ENCODE measurements at regions not wholly inside any gene's neighbourhood (a gene's known extent, or its start where the extent isn't known, plus 50 kb on each side); places are given as distances from the start of the nearest gene placed in this dataset.

DNA sequence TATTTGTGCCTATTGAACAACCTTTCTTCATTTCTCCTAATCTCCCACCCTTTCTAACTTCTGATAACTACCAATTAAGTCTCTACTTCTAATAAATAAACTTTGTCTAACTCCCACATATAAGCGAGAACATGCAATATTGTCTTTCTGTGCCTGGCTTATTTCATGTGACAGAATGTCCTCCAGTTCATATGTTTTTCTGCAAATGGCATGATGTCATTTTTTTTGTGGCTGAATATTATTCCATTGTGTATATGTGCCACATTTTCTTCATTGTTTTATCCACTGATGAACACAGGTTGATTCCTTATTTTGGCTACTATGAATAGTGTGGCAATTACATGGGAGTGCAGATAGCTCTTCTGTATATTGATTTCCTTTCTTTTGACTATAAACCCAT, 1041.5 kb upstream of the MANEA start:
- no peaks in the 10 kb centered on the region for H3K36me3 ChIP-seq (ENCODE audit: insufficient read depth, low read length)
- H3K4me1 ChIP-seq (ENCODE audit: control insufficient read depth, insufficient read depth, low read length): no peaks in the 10 kb centered on the region
- H3K4me3 ChIP-seq (ENCODE audit: low read length): no peak overlapping the region
- H3K9ac ChIP-seq (ENCODE audit: low read depth, low read length): no peak overlapping the region
- H3K27me3 ChIP-seq (ENCODE audit: control insufficient read depth, insufficient read depth, low read length): no peaks in the 10 kb centered on the region
- H3K9me3 ChIP-seq (replicated peaks; ENCODE audit: low read length): peaks cover 8% of the 10 kb centered on the region
- no peak overlapping the region for H3K4me2 ChIP-seq (ENCODE audit: low read length)

DNA sequence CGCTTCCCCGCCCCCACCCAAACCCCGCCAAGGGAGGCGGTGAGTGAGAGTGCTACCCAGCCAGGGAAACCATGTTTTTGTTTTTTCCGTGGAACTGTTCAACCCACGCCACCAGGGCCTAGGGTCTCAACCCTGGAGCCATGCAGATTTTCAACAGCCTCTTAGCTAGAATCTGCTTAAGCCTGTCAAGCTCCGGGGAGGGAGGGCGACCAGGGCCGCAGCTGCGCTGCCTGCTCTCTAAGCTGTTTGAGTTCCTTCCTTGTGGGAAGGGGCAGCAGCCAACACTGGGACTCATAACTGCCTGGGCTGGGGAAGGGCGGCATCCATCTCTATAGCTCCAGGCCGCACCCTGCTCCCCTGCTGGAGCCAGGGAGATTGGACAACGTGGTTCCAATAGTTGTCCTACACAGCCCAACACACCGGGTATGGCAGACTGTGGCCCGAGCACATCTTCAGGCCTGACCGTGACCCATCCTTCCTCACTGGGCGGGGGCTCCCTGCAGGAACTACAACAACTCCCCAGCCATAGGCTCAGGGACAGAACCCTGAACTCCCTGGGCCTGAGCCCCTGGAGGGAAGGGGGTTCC, 1065.7 kb upstream of the MANEA start:
- H3K4me1 ChIP-seq (ENCODE audit: control insufficient read depth, insufficient read depth, low read length): no peaks in the 10 kb centered on the region
- H3K4me3 ChIP-seq (ENCODE audit: low read length): no peak overlapping the region
- no peak overlapping the region for H3K9ac ChIP-seq (ENCODE audit: low read depth, low read length)
- H3K4me2 ChIP-seq (ENCODE audit: low read length): no peak overlapping the region
- no peaks in the 10 kb centered on the region for H3K9me3 ChIP-seq (replicated peaks; ENCODE audit: low read length)
- H3K36me3 ChIP-seq (ENCODE audit: insufficient read depth, low read length): no peaks in the 10 kb centered on the region
- no peaks in the 10 kb centered on the region for H3K27me3 ChIP-seq (ENCODE audit: control insufficient read depth, insufficient read depth, low read length)

DNA sequence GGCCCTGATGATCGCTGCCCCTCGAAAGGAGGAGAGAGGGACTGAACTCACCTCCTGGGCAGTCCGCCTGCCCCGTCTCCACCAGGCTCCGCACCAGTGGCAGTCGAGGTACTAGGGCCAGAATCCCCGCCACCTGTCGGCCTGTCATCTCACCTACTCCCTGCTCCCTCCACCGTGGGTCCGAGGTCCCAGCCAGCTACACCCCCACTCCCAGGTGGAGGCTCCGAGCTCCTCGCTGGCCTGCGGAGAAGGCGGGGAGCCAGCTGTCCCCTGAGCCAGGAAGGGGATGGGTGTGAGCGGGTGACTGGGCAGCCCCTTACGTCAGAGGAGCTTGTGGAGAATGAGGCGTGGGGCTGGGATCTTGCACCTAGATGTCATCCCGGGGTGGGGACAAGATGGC, 1066.5 kb upstream of the MANEA start:
- Histone ChIP-seq H3K27me3 (ENCODE audit: control insufficient read depth, insufficient read depth, low read length) (no peaks in the 10 kb centered on the region), H3K36me3 (ENCODE audit: insufficient read depth, low read length) (no peaks in the 10 kb centered on the region), H3K9me3 (replicated peaks; ENCODE audit: low read length) (no peaks in the 10 kb centered on the region), H3K4me3 (ENCODE audit: low read length) (no peak overlapping the region), H3K4me1 (ENCODE audit: control insufficient read depth, insufficient read depth, low read length) (no peaks in the 10 kb centered on the region), H3K9ac (ENCODE audit: low read depth, low read length) (no peak overlapping the region), H3K4me2 (ENCODE audit: low read length) (no peak overlapping the region)

DNA sequence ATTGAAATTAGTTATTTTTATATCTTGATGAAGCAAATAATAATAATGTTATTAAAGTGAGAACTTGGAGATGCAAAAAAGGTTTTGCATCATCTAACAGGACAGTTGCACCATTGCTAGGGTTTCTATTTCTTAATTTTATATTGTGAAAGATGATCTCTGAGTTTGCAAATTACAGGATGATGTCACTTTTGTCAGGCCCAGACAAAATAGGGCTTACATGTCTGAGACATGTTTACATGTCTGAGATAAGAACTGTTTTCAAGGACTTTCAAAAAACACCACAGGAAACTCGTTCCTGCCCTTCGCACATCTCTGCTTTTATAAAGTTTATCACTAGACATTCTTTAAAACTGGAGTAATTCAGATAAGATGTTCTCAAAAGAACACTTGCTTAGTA, 1075.8 kb upstream of the MANEA start:
- Histone ChIP-seq H3K4me1 (ENCODE audit: control insufficient read depth, insufficient read depth, low read length) (no peaks in the 10 kb centered on the region), H3K4me3 (ENCODE audit: low read length) (no peak overlapping the region), H3K9ac (ENCODE audit: low read depth, low read length) (no peak overlapping the region), H3K36me3 (ENCODE audit: insufficient read depth, low read length) (no peaks in the 10 kb centered on the region), H3K27me3 (ENCODE audit: control insufficient read depth, insufficient read depth, low read length) (no peaks in the 10 kb centered on the region), H3K4me2 (ENCODE audit: low read length) (no peak overlapping the region), H3K9me3 (replicated peaks; ENCODE audit: low read length) (no peaks in the 10 kb centered on the region)

DNA sequence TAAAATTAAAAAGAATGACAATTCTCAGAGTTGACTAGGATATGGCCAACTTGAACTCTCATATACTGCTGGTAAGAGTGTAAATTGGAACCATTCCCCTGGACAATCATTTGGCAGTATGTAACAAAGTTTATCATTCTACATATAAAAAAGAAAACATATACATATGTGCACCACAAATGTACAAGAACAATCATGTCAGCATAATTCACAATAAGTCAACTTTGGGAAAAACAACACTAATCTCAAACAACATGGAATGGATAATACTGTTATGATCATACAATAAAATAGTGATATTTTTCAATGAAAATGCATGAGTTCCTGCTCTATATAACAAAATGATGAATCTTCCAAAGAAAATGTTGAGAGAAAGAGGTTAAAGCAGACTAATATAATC, 1078.7 kb upstream of the EPHA7 start:
- Histone ChIP-seq H3K9me3 (replicated peaks; ENCODE audit: low read length) (no peaks in the 10 kb centered on the region), H3K4me3 (ENCODE audit: low read length) (no peak overlapping the region), H3K27me3 (ENCODE audit: control insufficient read depth, insufficient read depth, low read length) (no peaks in the 10 kb centered on the region), H3K9ac (ENCODE audit: low read depth, low read length) (no peak overlapping the region), H3K36me3 (ENCODE audit: insufficient read depth, low read length) (no peaks in the 10 kb centered on the region), H3K4me2 (ENCODE audit: low read length) (no peak overlapping the region), H3K4me1 (ENCODE audit: control insufficient read depth, insufficient read depth, low read length) (no peaks in the 10 kb centered on the region)

DNA sequence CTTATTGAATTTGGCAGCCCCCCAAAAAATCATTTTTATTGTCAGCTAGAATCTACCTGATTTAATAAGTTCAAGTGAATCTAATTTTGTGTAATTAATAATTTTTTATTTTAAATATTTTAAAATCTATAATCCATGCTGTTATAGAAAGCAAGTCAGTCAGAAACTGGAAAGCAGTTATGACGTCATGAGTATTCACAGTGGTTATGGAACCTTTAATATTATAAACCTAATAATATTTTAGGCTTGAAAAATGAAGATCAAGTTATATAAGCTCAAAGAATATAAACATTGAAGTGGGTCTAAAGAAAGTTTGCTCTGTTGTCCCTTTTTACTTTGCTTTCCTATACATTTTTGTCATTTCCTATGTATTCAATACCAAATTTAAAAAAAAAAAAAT, 1075.1 kb upstream of the EPHA7 start:
- Histone ChIP-seq H3K36me3 (ENCODE audit: insufficient read depth, low read length) (no peaks in the 10 kb centered on the region), H3K4me3 (ENCODE audit: low read length) (no peak overlapping the region), H3K4me2 (ENCODE audit: low read length) (no peak overlapping the region), H3K4me1 (ENCODE audit: control insufficient read depth, insufficient read depth, low read length) (no peaks in the 10 kb centered on the region), H3K9me3 (replicated peaks; ENCODE audit: low read length) (no peaks in the 10 kb centered on the region), H3K27me3 (ENCODE audit: control insufficient read depth, insufficient read depth, low read length) (no peaks in the 10 kb centered on the region), H3K9ac (ENCODE audit: low read depth, low read length) (no peak overlapping the region)

DNA sequence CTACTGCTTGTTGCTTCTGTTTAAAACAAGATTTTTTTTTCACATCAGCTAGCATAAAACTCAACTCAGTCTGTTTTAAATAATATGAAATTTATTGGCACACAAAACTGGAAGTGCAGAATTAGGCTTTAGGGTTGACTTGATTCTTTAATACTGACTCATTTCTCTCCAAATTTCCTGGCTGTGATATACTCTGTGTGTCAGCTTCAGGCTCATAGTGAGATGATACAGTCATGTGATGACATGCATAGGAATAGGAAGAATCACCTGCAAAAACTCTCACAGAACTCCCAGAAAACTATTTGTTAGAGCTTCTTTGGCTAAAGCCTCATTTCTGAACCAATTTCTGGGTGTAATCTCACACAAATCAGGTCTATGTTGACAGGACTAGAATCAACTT, 1068.0 kb upstream of the EPHA7 start:
- Histone ChIP-seq H3K9ac (ENCODE audit: low read depth, low read length) (no peak overlapping the region), H3K9me3 (replicated peaks; ENCODE audit: low read length) (no peaks in the 10 kb centered on the region), H3K27me3 (ENCODE audit: control insufficient read depth, insufficient read depth, low read length) (no peaks in the 10 kb centered on the region), H3K36me3 (ENCODE audit: insufficient read depth, low read length) (no peaks in the 10 kb centered on the region), H3K4me2 (ENCODE audit: low read length) (no peak overlapping the region), H3K4me1 (ENCODE audit: control insufficient read depth, insufficient read depth, low read length) (no peaks in the 10 kb centered on the region), H3K4me3 (ENCODE audit: low read length) (no peak overlapping the region)

DNA sequence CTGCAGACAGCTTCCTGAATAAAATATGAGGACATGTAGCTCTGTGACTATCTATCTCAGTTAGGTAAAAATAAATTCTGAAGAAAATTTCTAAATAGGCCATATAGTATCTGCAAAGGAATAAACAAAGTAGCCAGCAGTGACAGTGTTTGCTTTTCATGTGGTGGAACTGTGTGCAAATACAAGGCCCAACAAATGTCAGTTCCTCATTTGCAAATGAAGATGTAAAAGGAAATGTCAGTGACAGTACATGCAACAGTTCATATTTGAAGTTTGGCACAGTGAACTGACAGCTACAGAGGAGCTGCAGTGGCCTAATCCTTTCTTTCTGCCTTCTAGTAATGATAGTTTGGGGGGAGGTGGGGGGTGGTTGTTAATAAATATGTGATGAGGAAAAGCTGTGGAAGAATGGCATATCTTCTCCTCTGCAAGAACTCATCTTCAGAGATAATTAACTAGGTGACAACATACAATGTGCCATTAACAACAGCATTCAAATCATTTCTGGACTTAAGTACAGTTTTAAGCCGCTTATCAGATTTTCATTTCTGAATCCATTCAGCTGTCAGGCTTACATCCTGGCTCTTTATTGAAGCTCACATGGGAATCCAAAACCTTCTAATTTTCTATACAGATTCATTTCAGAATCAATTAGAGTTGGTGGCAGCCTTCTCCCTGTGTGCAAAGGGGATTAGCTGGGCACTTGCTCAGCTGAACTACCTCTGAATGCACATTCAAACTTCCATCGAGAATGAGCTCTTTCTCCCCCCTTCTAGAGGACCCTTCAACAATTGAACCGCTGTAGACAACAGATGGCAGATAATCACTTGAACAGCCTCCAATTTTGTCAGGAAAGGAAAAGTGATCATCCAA, 1059.0 kb upstream of the EPHA7 start:
- no peaks in the 10 kb centered on the region for H3K9me3 ChIP-seq (replicated peaks; ENCODE audit: low read length)
- H3K9ac ChIP-seq (ENCODE audit: low read depth, low read length): no peak overlapping the region
- H3K27me3 ChIP-seq (ENCODE audit: control insufficient read depth, insufficient read depth, low read length): no peaks in the 10 kb centered on the region
- no peak overlapping the region for H3K4me2 ChIP-seq (ENCODE audit: low read length)
- H3K4me1 ChIP-seq (ENCODE audit: control insufficient read depth, insufficient read depth, low read length): no peaks in the 10 kb centered on the region
- H3K36me3 ChIP-seq (ENCODE audit: insufficient read depth, low read length): no peaks in the 10 kb centered on the region
- H3K4me3 ChIP-seq (ENCODE audit: low read length): no peak overlapping the region

DNA sequence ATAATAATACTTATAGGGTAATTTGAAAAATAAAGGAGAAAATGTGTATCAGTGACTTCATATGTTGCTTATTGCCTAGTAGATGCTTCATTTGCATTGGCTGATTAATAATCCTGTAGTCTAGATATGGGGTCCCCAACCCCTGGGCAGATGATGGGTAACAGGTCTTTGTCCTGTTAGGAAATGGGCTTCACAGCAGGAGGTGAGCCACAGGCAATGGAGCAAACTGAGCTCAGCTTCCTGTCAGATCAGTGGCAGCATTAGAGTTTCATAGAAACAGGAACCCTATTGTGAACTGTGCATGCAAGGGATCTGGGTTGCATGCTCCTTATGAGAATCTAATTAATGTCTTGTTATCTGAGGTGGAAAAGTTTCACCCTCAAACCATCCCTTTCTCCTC, 1049.5 kb upstream of the EPHA7 start:
- H3K4me1 ChIP-seq (ENCODE audit: control insufficient read depth, insufficient read depth, low read length): no peaks in the 10 kb centered on the region

DNA sequence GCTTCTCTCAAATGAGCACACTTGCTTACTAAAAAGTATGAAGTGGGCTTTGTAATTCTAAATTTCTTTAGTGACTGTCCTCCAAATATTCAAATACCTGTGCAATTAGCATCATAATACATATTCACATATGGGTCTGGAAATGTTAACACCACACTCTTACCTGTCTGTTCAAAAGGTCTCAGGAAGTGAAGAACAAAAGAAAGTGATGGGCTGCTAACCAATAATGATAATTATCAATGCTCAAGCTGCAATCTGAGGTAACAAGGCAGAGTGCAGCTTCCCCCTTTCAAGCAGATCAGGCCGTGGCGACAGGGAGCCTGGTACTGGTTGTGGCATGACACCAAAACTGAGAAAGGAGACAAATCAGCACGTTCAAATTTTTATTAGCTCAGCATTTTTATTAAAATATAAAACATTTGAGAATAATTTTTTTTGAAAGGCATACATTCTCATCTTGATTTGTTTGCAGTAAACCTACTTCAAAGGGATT, 1044.7 kb upstream of the EPHA7 start:
- H3K4me1 ChIP-seq (ENCODE audit: control insufficient read depth, insufficient read depth, low read length): no peaks in the 10 kb centered on the region
- H3K4me3 ChIP-seq (ENCODE audit: low read length): no peak overlapping the region
- H3K9ac ChIP-seq (ENCODE audit: low read depth, low read length): no peak overlapping the region
- no peak overlapping the region for H3K4me2 ChIP-seq (ENCODE audit: low read length)
- H3K9me3 ChIP-seq (replicated peaks; ENCODE audit: low read length): peaks cover 3% of the 10 kb centered on the region
- no peaks in the 10 kb centered on the region for H3K27me3 ChIP-seq (ENCODE audit: control insufficient read depth, insufficient read depth, low read length)
- no peaks in the 10 kb centered on the region for H3K36me3 ChIP-seq (ENCODE audit: insufficient read depth, low read length)

More for the DNA sequence above, 1049.5 kb upstream of the EPHA7 start:
- Histone ChIP-seq H3K4me3 (ENCODE audit: low read length) (no peak overlapping the region), H3K9me3 (replicated peaks; ENCODE audit: low read length) (no peaks in the 10 kb centered on the region), H3K27me3 (ENCODE audit: control insufficient read depth, insufficient read depth, low read length) (no peaks in the 10 kb centered on the region), H3K36me3 (ENCODE audit: insufficient read depth, low read length) (no peaks in the 10 kb centered on the region), H3K9ac (ENCODE audit: low read depth, low read length) (no peak overlapping the region), H3K4me2 (ENCODE audit: low read length) (no peak overlapping the region)

DNA sequence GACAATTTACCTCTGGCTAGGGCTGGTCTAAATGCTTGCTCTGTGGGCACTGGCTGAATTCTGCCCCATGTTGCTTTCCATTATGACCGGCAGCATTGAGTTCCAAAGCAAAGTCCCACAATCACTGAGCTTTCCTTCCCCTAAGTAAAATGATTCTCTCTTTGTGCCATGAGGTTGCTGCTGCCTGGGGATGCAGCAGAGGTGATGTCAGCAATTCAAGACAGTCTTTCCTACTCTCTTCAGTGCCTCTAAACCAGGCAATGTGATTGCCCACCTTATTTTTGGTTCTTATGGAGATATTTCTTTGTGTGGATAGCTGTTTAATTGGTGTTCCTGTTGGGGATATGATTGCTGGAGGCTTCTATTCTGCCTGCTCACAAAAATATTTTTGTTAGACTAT, 1043.9 kb upstream of the EPHA7 start:
- Histone ChIP-seq H3K27me3 (ENCODE audit: control insufficient read depth, insufficient read depth, low read length) (no peaks in the 10 kb centered on the region), H3K9ac (ENCODE audit: low read depth, low read length) (no peak overlapping the region), H3K4me3 (ENCODE audit: low read length) (no peak overlapping the region), H3K36me3 (ENCODE audit: insufficient read depth, low read length) (no peaks in the 10 kb centered on the region), H3K4me1 (ENCODE audit: control insufficient read depth, insufficient read depth, low read length) (no peaks in the 10 kb centered on the region), H3K9me3 (replicated peaks; ENCODE audit: low read length) (peaks cover 3% of the 10 kb centered on the region), H3K4me2 (ENCODE audit: low read length) (no peak overlapping the region)

DNA sequence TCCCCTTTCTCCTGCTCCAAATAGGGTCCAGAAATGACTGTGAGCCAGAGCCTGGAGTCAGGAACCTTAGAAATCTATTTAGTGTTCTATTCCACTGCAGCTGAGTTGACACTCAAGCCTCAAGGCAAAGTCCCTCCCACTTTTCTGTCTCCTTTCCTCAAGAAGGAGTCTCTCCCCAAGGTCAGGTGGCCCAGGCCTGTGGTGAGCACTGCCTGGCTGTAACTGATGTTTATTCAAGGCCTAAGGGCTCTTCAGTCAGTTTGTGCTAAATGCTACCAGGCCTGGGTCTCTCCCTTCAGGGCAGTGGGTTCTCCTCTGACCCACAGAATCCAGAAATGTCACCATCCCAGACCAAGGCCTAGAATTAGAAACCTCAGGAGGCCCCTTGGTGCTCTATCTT, 1042.9 kb upstream of the EPHA7 start:
- H3K27me3 ChIP-seq (ENCODE audit: control insufficient read depth, insufficient read depth, low read length): no peaks in the 10 kb centered on the region
- H3K4me3 ChIP-seq (ENCODE audit: low read length): no peak overlapping the region
- no peak overlapping the region for H3K9ac ChIP-seq (ENCODE audit: low read depth, low read length)
- peaks cover 3% of the 10 kb centered on the region for H3K9me3 ChIP-seq (replicated peaks; ENCODE audit: low read length)
- no peak overlapping the region for H3K4me2 ChIP-seq (ENCODE audit: low read length)
- no peaks in the 10 kb centered on the region for H3K36me3 ChIP-seq (ENCODE audit: insufficient read depth, low read length)
- no peaks in the 10 kb centered on the region for H3K4me1 ChIP-seq (ENCODE audit: control insufficient read depth, insufficient read depth, low read length)

All from skeletal muscle satellite cell (primary cell).